ENCODE measurements at regions not wholly inside any gene's neighbourhood (a gene's known extent, or its start where the extent isn't known, plus 50 kb on each side); places are given as distances from the start of the nearest gene placed in this dataset.
"Not testable (repeated sequence)": the region's sequence is repeated elsewhere in the genome, so short reads cannot be mapped to it uniquely, and the experiment has no call there.

GRCh38 chr2:57491213-57491612, 555.4 kb upstream of the VRK2 start:
- TF ChIP-seq CTCF (IDR thresholded peaks at IDR 0.05) = no peak
- no peaks in the 10 kb centered on the region for H3K36me3 ChIP-seq (ENCODE audit: low read depth)
- H3K9me3 ChIP-seq = no peaks in the 10 kb centered on the region
- H3K4me3 ChIP-seq = no peak overlapping the region
- no peaks in the 10 kb centered on the region for H3K4me1 ChIP-seq (ENCODE audit: low read depth)
- no peak for ATAC-seq
- DNase-seq = no peak
- intact Hi-C loops (cut with DNase I, micrococcal nuclease) = loop anchor here in 1 of 2 donors (10.0 kb wide), 1 partner anchor 1306 kb away; the partner anchor contains the start of gene CCDC85A

- not testable (repeated sequence) for H3K9me3 ChIP-seq; H3K4me3 ChIP-seq; DNase-seq; H3K36me3 ChIP-seq (ENCODE audit: low read depth); ATAC-seq; H3K4me1 ChIP-seq (ENCODE audit: low read depth)
- intact Hi-C loops (cut with DNase I, micrococcal nuclease) = loop anchor here in 1 of 2 donors (10.0 kb wide), 1 partner anchor 1309 kb away; the partner anchor contains the start of gene CCDC85A
Measured at GRCh38 chr2:57493966-57494365, 552.6 kb upstream of the VRK2 start.

GRCh38 chr2:57497489-57498096, 549.0 kb upstream of the VRK2 start:
- ATAC-seq (peak; percentile 68), DNase-seq (peak in 2 of 3 donors; percentile 10 to 58)
- TF ChIP-seq CTCF (IDR thresholded peaks at IDR 0.05) = peak; percentile 35
- intact Hi-C loops (cut with DNase I, micrococcal nuclease) = loop anchor here in 1 of 2 donors (10.0 kb wide), 1 partner anchor 1313 kb away; the partner anchor contains the start of gene CCDC85A
- Histone ChIP-seq H3K36me3 (ENCODE audit: low read depth) (no peaks in the 10 kb centered on the region), H3K9me3 (no peaks in the 10 kb centered on the region), H3K4me3 (no peak overlapping the region), H3K4me1 (ENCODE audit: low read depth) (no peaks in the 10 kb centered on the region)

- intact Hi-C loops (cut with DNase I, micrococcal nuclease) = no loop called here
- H3K4me3 ChIP-seq = no peak overlapping the region
- ATAC-seq (no peak), DNase-seq (no peak)
- no peak for TF ChIP-seq CTCF (IDR thresholded peaks at IDR 0.05)
- H3K9me3 ChIP-seq = no peaks in the 10 kb centered on the region
- H3K4me1 ChIP-seq (ENCODE audit: low read depth) = no peaks in the 10 kb centered on the region
- no peaks in the 10 kb centered on the region for H3K36me3 ChIP-seq (ENCODE audit: low read depth)
Measured at GRCh38 chr2:57504787-57505186, 541.8 kb upstream of the VRK2 start.

GRCh38 chr2:57509189-57509588, 537.4 kb upstream of the VRK2 start:
- H3K4me3 ChIP-seq = no peak overlapping the region
- DNase-seq (no peak), ATAC-seq (no peak)
- H3K36me3 ChIP-seq (ENCODE audit: low read depth) = no peaks in the 10 kb centered on the region
- H3K4me1 ChIP-seq (ENCODE audit: low read depth) = no peaks in the 10 kb centered on the region
- H3K9me3 ChIP-seq = no peaks in the 10 kb centered on the region
- no peak for TF ChIP-seq CTCF (IDR thresholded peaks at IDR 0.05)
- intact Hi-C loops (cut with DNase I, micrococcal nuclease) = no loop called here

GRCh38 chr2:57510704-57511103, 535.9 kb upstream of the VRK2 start:
- no peak for TF ChIP-seq CTCF (IDR thresholded peaks at IDR 0.05)
- no peaks in the 10 kb centered on the region for H3K4me1 ChIP-seq (ENCODE audit: low read depth)
- ATAC-seq (no peak), DNase-seq (no peak)
- H3K4me3 ChIP-seq = no peak overlapping the region
- intact Hi-C loops (cut with DNase I, micrococcal nuclease) = no loop called here
- H3K9me3 ChIP-seq = no peaks in the 10 kb centered on the region
- H3K36me3 ChIP-seq (ENCODE audit: low read depth) = no peaks in the 10 kb centered on the region
